Esophagus squamous epithelium (tissue), 4 donors: ENCODE measurements at regions not wholly inside any gene's neighbourhood (a gene's known extent, or its start where the extent isn't known, plus 50 kb on each side); places are given as distances from the start of the nearest gene placed in this dataset.

Experiments
- CTCF ChIP-seq, 6 experiments: fragments of 450-650 bp in 4 of 6; fragments of 200-600 bp in 2 of 6; sonication (generic) in 2 of 6; IDR thresholded peaks; one replicate each; pipeline ENCODE4 v1.5.1; 2016 to 2019; ENCODE audit warnings: antibody characterized with exemption in 6 of 6, mild to moderate bottlenecking in 4 of 6, moderate library complexity in 4 of 6
- POLR2A ChIP-seq, 4 donors: fragments of 450-650 bp; IDR thresholded peaks; one replicate each; pipeline ENCODE4 v1.6.1; 2017; ENCODE audit warnings: antibody characterized with exemption in 4 of 4, mild to moderate bottlenecking in 4 of 4, moderate library complexity in 3 of 4

DNA sequence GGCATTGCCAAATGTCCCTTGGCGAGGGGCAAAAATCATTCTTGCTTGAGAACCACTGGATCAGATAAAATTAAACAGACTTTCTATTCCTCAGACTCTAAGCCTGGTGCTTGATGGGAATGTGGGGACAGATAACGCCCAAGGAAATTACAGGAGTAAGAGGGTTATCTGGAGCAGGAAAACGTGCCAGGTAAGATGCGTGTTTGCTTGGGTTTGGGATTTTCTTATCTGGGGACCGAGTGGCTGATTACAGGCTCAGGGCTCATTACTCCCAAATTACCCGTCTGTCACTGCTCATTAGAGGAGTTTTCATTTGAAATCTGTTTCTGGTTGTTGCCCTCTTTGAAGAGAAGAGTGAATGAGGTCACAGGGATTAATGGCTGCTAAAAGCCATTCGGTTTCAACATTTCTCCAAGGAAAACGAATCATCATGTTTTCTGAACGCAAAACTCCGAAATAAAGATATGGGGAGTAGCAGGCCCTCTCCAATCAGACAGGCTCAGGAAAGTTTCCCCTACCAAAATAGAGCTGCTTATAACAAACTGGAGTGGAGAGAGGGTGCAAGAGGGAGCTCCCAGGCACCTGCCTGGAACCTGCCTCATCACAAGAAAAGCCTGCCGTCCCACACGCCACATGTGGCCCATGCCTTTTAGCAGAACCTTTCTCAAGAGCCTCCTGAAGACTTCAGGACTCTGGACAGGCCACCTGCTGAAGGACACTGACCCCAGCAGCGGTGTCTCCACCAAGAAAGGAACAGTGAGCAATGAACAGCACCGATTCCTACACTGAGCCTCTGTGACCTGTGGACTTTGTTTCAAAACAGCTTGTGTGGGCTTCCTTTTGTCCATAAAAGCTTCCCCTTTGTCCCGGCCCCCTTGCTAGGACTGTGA is 136.4 kb downstream of the ICE1 start:
- no peak for TF ChIP-seq POLR2A (IDR thresholded peaks at IDR 0.05)
- TF ChIP-seq CTCF (IDR thresholded peaks at IDR 0.05): no peak
